Keratinocyte (primary cell): ENCODE measurements at regions not wholly inside any gene's neighbourhood (a gene's known extent, or its start where the extent isn't known, plus 50 kb on each side); places are given as distances from the start of the nearest gene placed in this dataset.

Experiments used
- DNase-seq: peaks from one replicate; pipeline ENCODE4 v3.0.0-alpha.2; 2011; ENCODE audit warnings: low read depth, missing footprints, low spot score
- FAIRE-seq: peaks from 2 replicates; lab custom pipeline; 2011; peaks lifted over from hg19 to GRCh38; lab: Jason Lieb, UNC
- H2AFZ ChIP-seq: 2 replicates; pipeline ENCODE4 v1.6.0; 2012; ENCODE audit warnings: low read length, control low read depth, inconsistent platforms; ENCODE audit not compliant: control insufficient read depth
- H3K27ac ChIP-seq: 2 replicates; pipeline ENCODE4 v1.5.1; 2011; ENCODE audit warnings: low read length; ENCODE audit not compliant: control insufficient read depth, insufficient read depth
- H3K27me3 ChIP-seq: 3 replicates; pipeline ENCODE4 v1.6.0; 2011; ENCODE audit warnings: low read length; ENCODE audit not compliant: control insufficient read depth, insufficient read depth; ENCODE audit errors: extremely low read depth
- H3K36me3 ChIP-seq, 2 experiments: 2 replicates in 1 of 2; 3 replicates in 1 of 2; pipeline ENCODE4 v1.5.1; 2011; ENCODE audit warnings: low read length in 2 of 2, mild to moderate bottlenecking in 1 of 2; ENCODE audit not compliant: control insufficient read depth in 2 of 2, insufficient read depth in 2 of 2; ENCODE audit errors: extremely low read depth in 1 of 2
- H3K4me1 ChIP-seq: 3 replicates; pipeline ENCODE4 v1.5.1; 2011; ENCODE audit warnings: low read length; ENCODE audit not compliant: control insufficient read depth, insufficient read depth; ENCODE audit errors: extremely low read depth
- H3K4me2 ChIP-seq: 3 replicates; pipeline ENCODE4 v1.6.0; 2011; ENCODE audit warnings: low read depth, low read length; ENCODE audit not compliant: control insufficient read depth, insufficient read depth; ENCODE audit errors: extremely low read depth
- H3K4me3 ChIP-seq, 3 experiments: fragments of 200-600 bp in 1 of 3; sonication (generic) in 1 of 3; 2 replicates in 2 of 3; 3 replicates in 1 of 3; pipeline ENCODE4 v1.5.1; 2011 to 2016; ENCODE audit warnings: low read length in 3 of 3, mild to moderate bottlenecking in 3 of 3, control low read depth in 2 of 3, inconsistent platforms in 1 of 3, low read depth in 1 of 3, mixed read lengths in 1 of 3, mixed run types in 1 of 3, moderate library complexity in 1 of 3; ENCODE audit not compliant: control insufficient read depth in 2 of 3, insufficient read depth in 2 of 3; ENCODE audit errors: extremely low read depth in 1 of 3
- H3K79me2 ChIP-seq: 2 replicates; pipeline ENCODE4 v1.6.0; 2012; ENCODE audit warnings: low read length; ENCODE audit not compliant: control insufficient read depth, insufficient read depth
- H3K9ac ChIP-seq: 3 replicates; pipeline ENCODE4 v1.6.0; 2011; ENCODE audit warnings: low read length; ENCODE audit not compliant: control insufficient read depth, insufficient read depth; ENCODE audit errors: extremely low read depth
- H3K9me1 ChIP-seq: 3 replicates; pipeline ENCODE4 v1.6.0; 2011; ENCODE audit warnings: low read length; ENCODE audit not compliant: control insufficient read depth, insufficient read depth; ENCODE audit errors: extremely low read depth
- H3K9me3 ChIP-seq: 2 replicates; pipeline ENCODE4 v1.5.1; 2012; ENCODE audit warnings: low read depth, low read length; ENCODE audit not compliant: control insufficient read depth
- H4K20me1 ChIP-seq: 3 replicates; pipeline ENCODE4 v1.6.0; 2011; ENCODE audit warnings: low read length; ENCODE audit not compliant: control insufficient read depth, insufficient read depth; ENCODE audit errors: extremely low read depth
- EZH2 ChIP-seq: IDR thresholded peaks from one replicate; pipeline ENCODE4 v1.6.1; 2012; ENCODE audit warnings: inconsistent platforms, mild to moderate bottlenecking, low read length, moderate library complexity
- dilution Hi-C: fragments of 300-500 bp; cut with MboI; formaldehyde crosslinking; loops from one replicate; pipeline ENCODE4 v1.7.0; 2020; ENCODE audit warnings: low sequenced_read_pairs; ENCODE audit not compliant: extremely low pct_ligation_motif_present
- TF ChIP-seq, protein P1 (sequence below), 3 experiments: IDR thresholded peaks in 1 of 3; conservative IDR thresholded peaks in 1 of 3; optimal IDR thresholded peaks in 1 of 3; 2 replicates in 2 of 3; 3 replicates in 1 of 3; pipeline versions ENCODE3 to v1.5.1; 2011; ENCODE audit warnings: low read length in 3 of 3, mild to moderate bottlenecking in 3 of 3, moderate library complexity in 2 of 3, control low read depth in 1 of 3, inconsistent platforms in 1 of 3; ENCODE audit not compliant: insufficient read depth in 2 of 3; ENCODE audit errors: extremely low read depth in 1 of 3

DNA sequence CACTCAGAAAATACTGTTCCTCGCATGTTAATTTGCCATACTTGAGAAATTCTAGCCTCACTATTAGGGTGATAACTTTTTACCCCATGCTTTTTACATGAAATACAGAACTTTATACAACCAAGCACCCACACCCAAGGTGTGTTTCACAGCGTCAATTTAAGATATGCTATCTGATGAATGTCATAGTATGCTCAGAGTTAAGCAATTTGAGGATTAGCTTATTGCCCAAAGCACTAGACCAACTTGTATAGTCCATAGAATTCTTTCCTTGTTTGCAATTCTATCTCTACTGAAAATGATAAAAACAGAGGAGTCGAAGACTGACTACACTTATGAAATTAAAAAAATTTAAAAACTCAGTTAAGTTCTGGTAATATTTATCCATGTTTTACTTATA, 82.1 kb upstream of the CARMIL1 start:
- no peaks in the 10 kb centered on the region for H3K36me3 ChIP-seq
- dilution Hi-C loops, result no loop called here
- no peaks in the 10 kb centered on the region for H3K9me1 ChIP-seq
- DNase-seq, result no peak
- H3K9me3 ChIP-seq, result no peaks in the 10 kb centered on the region
- no peak overlapping the region for H2AFZ ChIP-seq
- peaks cover 22% of the 10 kb centered on the region for H3K4me1 ChIP-seq
- H3K79me2 ChIP-seq, result no peaks in the 10 kb centered on the region
- no peaks in the 10 kb centered on the region for H4K20me1 ChIP-seq
- no peak for FAIRE-seq
- H3K9ac ChIP-seq, result no peak overlapping the region
- H3K27me3 ChIP-seq, result no peaks in the 10 kb centered on the region
- H3K4me2 ChIP-seq, result no peak overlapping the region
- TF ChIP-seq EZH2, result no peak
- TF ChIP-seq, protein P1, sequence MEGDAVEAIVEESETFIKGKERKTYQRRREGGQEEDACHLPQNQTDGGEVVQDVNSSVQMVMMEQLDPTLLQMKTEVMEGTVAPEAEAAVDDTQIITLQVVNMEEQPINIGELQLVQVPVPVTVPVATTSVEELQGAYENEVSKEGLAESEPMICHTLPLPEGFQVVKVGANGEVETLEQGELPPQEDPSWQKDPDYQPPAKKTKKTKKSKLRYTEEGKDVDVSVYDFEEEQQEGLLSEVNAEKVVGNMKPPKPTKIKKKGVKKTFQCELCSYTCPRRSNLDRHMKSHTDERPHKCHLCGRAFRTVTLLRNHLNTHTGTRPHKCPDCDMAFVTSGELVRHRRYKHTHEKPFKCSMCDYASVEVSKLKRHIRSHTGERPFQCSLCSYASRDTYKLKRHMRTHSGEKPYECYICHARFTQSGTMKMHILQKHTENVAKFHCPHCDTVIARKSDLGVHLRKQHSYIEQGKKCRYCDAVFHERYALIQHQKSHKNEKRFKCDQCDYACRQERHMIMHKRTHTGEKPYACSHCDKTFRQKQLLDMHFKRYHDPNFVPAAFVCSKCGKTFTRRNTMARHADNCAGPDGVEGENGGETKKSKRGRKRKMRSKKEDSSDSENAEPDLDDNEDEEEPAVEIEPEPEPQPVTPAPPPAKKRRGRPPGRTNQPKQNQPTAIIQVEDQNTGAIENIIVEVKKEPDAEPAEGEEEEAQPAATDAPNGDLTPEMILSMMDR (optimal IDR thresholded peaks at IDR 0.05 in 1 of 3, IDR thresholded peaks at IDR 0.05 in 1 of 3, conservative IDR thresholded peaks at IDR 0.05 in 1 of 3; ENCODE audit: extremely low read depth in 1 of 3, insufficient read depth in 2 of 3, low read length in 3 of 3), result no peak
- H3K27ac ChIP-seq, result no peak overlapping the region
- no peak overlapping the region for H3K4me3 ChIP-seq

DNA sequence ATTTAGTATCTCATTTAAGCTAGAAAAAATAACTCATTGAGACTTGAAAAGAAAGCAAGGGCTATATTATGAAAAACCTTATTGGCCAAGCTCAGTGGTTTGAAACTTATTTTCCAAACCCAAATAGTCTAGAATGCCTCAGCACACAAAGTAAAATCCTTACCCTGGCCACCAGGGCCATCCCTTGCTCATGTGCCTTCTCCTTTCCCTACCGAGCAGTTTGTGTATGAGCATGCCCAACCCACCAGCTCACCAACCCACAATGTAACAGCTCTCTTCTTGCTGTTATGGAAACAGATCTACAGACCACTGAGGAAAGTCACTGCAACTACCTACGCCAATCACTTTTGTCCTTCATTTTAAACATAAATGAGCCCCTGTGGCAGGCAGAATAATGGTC, 79.6 kb upstream of the CARMIL1 start:
- H3K27me3 ChIP-seq, result no peaks in the 10 kb centered on the region
- no peak overlapping the region for H3K9ac ChIP-seq
- dilution Hi-C loops, result no loop called here
- H3K79me2 ChIP-seq, result no peaks in the 10 kb centered on the region
- no peak overlapping the region for H3K4me3 ChIP-seq
- H4K20me1 ChIP-seq, result no peaks in the 10 kb centered on the region
- H3K4me1 ChIP-seq, result peaks cover 2% of the 10 kb centered on the region
- TF ChIP-seq, protein P1 (optimal IDR thresholded peaks at IDR 0.05 in 1 of 3, IDR thresholded peaks at IDR 0.05 in 1 of 3, conservative IDR thresholded peaks at IDR 0.05 in 1 of 3; ENCODE audit: extremely low read depth in 1 of 3, insufficient read depth in 2 of 3, low read length in 3 of 3), result no peak
- no peak for TF ChIP-seq EZH2
- H3K4me2 ChIP-seq, result no peak overlapping the region
- no peaks in the 10 kb centered on the region for H3K36me3 ChIP-seq
- no peaks in the 10 kb centered on the region for H3K9me3 ChIP-seq
- FAIRE-seq, result no peak
- no peak overlapping the region for H3K27ac ChIP-seq
- H3K9me1 ChIP-seq, result no peaks in the 10 kb centered on the region
- DNase-seq, result no peak
- H2AFZ ChIP-seq, result no peak overlapping the region
